ENCODE measurements at regions not wholly inside any gene's neighbourhood (a gene's known extent, or its start where the extent isn't known, plus 50 kb on each side); places are given as distances from the start of the nearest gene placed in this dataset.

- no peaks in the 10 kb centered on the region for H3K36me3 ChIP-seq
- intact Hi-C loops (cut with DNase I): no loop called here
- H3K4me1 ChIP-seq: no peaks in the 10 kb centered on the region
- H3K9me3 ChIP-seq: no peaks in the 10 kb centered on the region
- no peak overlapping the region for H3K4me3 ChIP-seq
- H3K27ac ChIP-seq (replicated peaks in 1 of 4): no peak overlapping the region
- TF ChIP-seq POLR2A (IDR thresholded peaks at IDR 0.05; ENCODE audit: low read depth) (no peak), POLR2AphosphoS5 (IDR thresholded peaks at IDR 0.05) (no peak), CTCF (IDR thresholded peaks at IDR 0.05) (no peak), EP300 (IDR thresholded peaks at IDR 0.05) (no peak)
- H3K27me3 ChIP-seq: no peaks in the 10 kb centered on the region
- no peak for DNase-seq (ENCODE audit: extremely low spot score)
- WGBS: 85% methylated on average over 3 of the region's 3 CpGs
Observed at GRCh38 chr1:96036763-96037162, 684.8 kb upstream of the PTBP2 start.

DNA sequence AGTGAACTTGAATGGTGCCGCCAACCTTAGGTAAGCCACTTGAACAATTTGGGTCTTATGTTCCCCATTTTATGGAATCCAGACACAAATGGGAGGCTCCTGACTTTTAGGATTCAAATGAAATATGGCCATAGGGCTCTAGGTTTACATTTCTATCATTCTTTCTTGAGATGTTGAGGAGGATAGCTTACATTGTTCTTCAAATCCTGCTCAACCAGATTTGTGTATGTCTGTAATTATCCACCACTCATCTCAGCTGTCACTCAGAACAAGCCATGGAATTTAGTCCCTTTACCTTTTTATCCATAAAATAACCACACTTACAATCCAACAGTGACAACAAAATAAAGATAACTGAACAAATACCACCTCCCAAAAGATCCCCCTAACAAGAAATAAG lies 682.9 kb upstream of the PTBP2 start:
- Histone ChIP-seq H3K4me3 (no peak overlapping the region), H3K36me3 (no peaks in the 10 kb centered on the region), H3K4me1 (no peaks in the 10 kb centered on the region), H3K9me3 (no peaks in the 10 kb centered on the region), H3K27ac (replicated peaks in 1 of 4) (no peak overlapping the region), H3K27me3 (no peaks in the 10 kb centered on the region)
- DNase-seq (ENCODE audit: extremely low spot score): no peak
- no peak for TF ChIP-seq EP300 (IDR thresholded peaks at IDR 0.05)
- TF ChIP-seq CTCF (IDR thresholded peaks at IDR 0.05): no peak
- no peak for TF ChIP-seq POLR2AphosphoS5 (IDR thresholded peaks at IDR 0.05)
- TF ChIP-seq POLR2A (IDR thresholded peaks at IDR 0.05; ENCODE audit: low read depth): no peak
- 100% methylated on average over 1 of the region's 1 CpG for WGBS
- intact Hi-C loops (cut with DNase I): no loop called here

DNA sequence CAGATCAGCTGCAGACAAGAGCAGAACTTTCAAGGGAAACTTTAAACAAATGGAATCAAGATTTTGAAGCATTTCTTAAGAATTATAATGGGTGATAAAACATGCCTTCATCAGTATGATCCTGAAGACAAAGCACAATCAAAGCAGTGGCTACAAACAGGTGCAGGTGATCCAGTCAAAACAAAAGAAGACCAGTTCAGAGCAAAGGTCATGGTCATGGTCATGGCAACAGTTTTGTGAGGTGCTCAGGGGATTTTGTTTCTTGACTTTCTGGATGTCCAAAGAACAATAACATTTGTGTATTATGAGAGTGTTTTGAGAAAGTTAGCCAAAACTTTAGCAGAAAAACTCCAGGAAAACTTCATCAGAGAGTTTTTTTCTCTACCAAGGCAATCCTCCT lies 681.7 kb upstream of the PTBP2 start:
- no peak for DNase-seq (ENCODE audit: extremely low spot score)
- Histone ChIP-seq H3K27me3 (no peaks in the 10 kb centered on the region), H3K4me3 (no peak overlapping the region), H3K27ac (replicated peaks in 1 of 4) (no peak overlapping the region), H3K36me3 (no peaks in the 10 kb centered on the region), H3K4me1 (no peaks in the 10 kb centered on the region), H3K9me3 (no peaks in the 10 kb centered on the region)
- intact Hi-C loops (cut with DNase I): no loop called here
- no peak for TF ChIP-seq POLR2AphosphoS5 (IDR thresholded peaks at IDR 0.05)
- no peak for TF ChIP-seq EP300 (IDR thresholded peaks at IDR 0.05)
- TF ChIP-seq POLR2A (IDR thresholded peaks at IDR 0.05; ENCODE audit: low read depth): no peak
- TF ChIP-seq CTCF (IDR thresholded peaks at IDR 0.05): no peak

- DNase-seq (ENCODE audit: extremely low spot score): no peak
- TF ChIP-seq EP300 (IDR thresholded peaks at IDR 0.05) (no peak), POLR2A (IDR thresholded peaks at IDR 0.05; ENCODE audit: low read depth) (no peak), CTCF (IDR thresholded peaks at IDR 0.05) (no peak), POLR2AphosphoS5 (IDR thresholded peaks at IDR 0.05) (no peak)
- Histone ChIP-seq H3K27ac (replicated peaks in 1 of 4) (no peak overlapping the region), H3K4me3 (no peak overlapping the region), H3K9me3 (no peaks in the 10 kb centered on the region), H3K4me1 (no peaks in the 10 kb centered on the region), H3K27me3 (no peaks in the 10 kb centered on the region), H3K36me3 (no peaks in the 10 kb centered on the region)
- intact Hi-C loops (cut with DNase I): no loop called here
- 89% methylated on average over 4 of the region's 4 CpGs for WGBS
Observed at GRCh38 chr1:96041470-96041869, 680.1 kb upstream of the PTBP2 start.

DNA sequence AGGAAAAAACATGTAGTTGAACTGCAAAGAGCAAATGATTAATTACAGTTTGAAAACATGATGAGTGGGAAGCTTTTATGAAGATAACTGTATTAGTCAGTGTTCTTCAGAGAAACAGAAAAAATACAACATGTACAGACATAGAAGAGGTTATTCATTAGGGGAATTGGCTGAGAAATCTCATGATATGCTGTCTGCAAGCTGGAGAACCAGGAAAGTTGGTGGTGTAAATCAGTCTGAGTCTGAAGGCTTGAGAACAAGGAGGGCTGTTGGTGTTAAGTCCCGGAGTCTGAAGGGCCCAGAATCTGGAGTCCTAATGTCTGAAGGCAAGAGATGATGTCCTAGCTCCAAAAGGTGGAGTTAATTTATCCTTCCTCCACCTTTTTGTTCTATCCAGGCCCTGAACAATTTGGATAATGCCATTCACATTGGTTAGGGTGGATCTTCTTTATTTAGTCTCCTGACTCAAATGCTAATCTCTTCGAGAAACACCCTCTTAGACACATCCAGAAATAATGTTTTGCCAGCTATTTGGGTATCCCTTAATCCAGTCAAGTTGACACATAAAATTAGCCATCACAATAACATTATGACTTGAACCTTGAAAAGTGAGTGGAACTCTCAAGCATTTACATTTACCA lies 672.9 kb upstream of the PTBP2 start:
- no peak overlapping the region for H3K4me3 ChIP-seq
- H3K4me1 ChIP-seq: no peaks in the 10 kb centered on the region
- 92% methylated on average over 2 of the region's 2 CpGs for WGBS
- H3K27ac ChIP-seq (replicated peaks in 1 of 4): no peak overlapping the region
- intact Hi-C loops (cut with DNase I): no loop called here
- DNase-seq (ENCODE audit: extremely low spot score): no peak
- no peaks in the 10 kb centered on the region for H3K27me3 ChIP-seq
- no peaks in the 10 kb centered on the region for H3K36me3 ChIP-seq
- TF ChIP-seq CTCF (IDR thresholded peaks at IDR 0.05) (no peak), EP300 (IDR thresholded peaks at IDR 0.05) (no peak), POLR2A (IDR thresholded peaks at IDR 0.05; ENCODE audit: low read depth) (no peak), POLR2AphosphoS5 (IDR thresholded peaks at IDR 0.05) (no peak)
- no peaks in the 10 kb centered on the region for H3K9me3 ChIP-seq
